Right atrium auricular region (tissue), 2 donors: ENCODE measurements at regions not wholly inside any gene's neighbourhood (a gene's known extent, or its start where the extent isn't known, plus 50 kb on each side); places are given as distances from the start of the nearest gene placed in this dataset.

Experiments
- DNase-seq: peaks from one replicate; pipeline ENCODE4 v3.0.0-alpha.2; 2019; ENCODE audit warnings: low spot score
- H3K27ac ChIP-seq, 2 donors: fragments of 200-600 bp; sonication (generic); 1 replicate in 1 of 2; 2 replicates in 1 of 2; pipeline ENCODE4 v1.5.1; 2016 to 2019
- H3K27me3 ChIP-seq, 2 donors: fragments of 200-600 bp; sonication (generic); one replicate each; pipeline versions ENCODE4 v1.5.1 to v1.6.0; 2017 to 2019
- H3K36me3 ChIP-seq: fragments of 200-600 bp; sonication (generic); one replicate; pipeline ENCODE4 v1.5.1; 2016
- H3K4me1 ChIP-seq, 2 donors: fragments of 200-600 bp; sonication (generic); one replicate each; pipeline versions ENCODE4 v1.5.1 to v1.6.0; 2017 to 2019
- H3K4me3 ChIP-seq, 2 donors: fragments of 200-600 bp; sonication (generic); 1 replicate in 1 of 2; 2 replicates in 1 of 2; pipeline ENCODE4 v1.5.1; 2017 to 2019; ENCODE audit warnings: mild to moderate bottlenecking in 1 of 2, moderate library complexity in 1 of 2
- H3K9me3 ChIP-seq, 2 donors: fragments of 200-600 bp; sonication (generic); one replicate each; pipeline ENCODE4 v1.5.1; 2019
- TF ChIP-seq, protein P1 (sequence below), 2 donors: fragments of 200-600 bp; sonication (generic); IDR thresholded peaks; one replicate each; pipeline ENCODE4 v1.5.1; 2019; ENCODE audit warnings: antibody characterized with exemption in 2 of 2

DNA sequence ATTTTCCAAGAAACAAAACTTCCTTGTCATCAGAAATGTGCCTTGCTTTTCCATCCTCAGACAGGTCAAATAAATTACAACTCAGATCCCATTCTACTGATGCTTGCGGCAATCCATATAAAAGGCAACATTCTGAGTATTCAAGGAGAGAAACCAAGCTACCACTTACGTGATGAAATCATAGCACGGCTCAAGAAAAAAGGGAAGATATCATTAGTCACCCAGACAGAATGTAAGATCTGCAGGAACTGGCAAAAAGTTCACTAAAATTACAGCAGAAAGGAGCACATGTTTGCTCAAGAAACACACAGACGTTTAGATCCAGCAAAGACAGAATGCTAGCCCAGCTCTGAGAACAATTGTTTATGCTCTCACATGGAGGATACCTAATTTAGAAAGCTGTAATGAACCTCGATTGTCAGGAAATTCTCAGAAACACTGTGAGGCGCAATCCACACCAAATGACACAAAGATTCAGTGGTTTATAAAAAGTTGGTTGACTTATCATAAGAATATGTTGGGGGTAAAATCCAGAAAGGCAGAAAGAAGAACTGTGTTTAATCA lies 304.2 kb downstream of the ADGRG6 start:
- Histone ChIP-seq H3K36me3 (no peaks in the 10 kb centered on the region), H3K27ac (no peak overlapping the region), H3K27me3 (no peaks in the 10 kb centered on the region), H3K9me3 (peaks cover 0 to 4% of the 10 kb centered on the region in 2 donors), H3K4me3 (no peak overlapping the region), H3K4me1 (no peaks in the 10 kb centered on the region)
- TF ChIP-seq, protein P1, sequence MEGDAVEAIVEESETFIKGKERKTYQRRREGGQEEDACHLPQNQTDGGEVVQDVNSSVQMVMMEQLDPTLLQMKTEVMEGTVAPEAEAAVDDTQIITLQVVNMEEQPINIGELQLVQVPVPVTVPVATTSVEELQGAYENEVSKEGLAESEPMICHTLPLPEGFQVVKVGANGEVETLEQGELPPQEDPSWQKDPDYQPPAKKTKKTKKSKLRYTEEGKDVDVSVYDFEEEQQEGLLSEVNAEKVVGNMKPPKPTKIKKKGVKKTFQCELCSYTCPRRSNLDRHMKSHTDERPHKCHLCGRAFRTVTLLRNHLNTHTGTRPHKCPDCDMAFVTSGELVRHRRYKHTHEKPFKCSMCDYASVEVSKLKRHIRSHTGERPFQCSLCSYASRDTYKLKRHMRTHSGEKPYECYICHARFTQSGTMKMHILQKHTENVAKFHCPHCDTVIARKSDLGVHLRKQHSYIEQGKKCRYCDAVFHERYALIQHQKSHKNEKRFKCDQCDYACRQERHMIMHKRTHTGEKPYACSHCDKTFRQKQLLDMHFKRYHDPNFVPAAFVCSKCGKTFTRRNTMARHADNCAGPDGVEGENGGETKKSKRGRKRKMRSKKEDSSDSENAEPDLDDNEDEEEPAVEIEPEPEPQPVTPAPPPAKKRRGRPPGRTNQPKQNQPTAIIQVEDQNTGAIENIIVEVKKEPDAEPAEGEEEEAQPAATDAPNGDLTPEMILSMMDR (IDR thresholded peaks at IDR 0.05) = no peak
- no peak for DNase-seq

DNA sequence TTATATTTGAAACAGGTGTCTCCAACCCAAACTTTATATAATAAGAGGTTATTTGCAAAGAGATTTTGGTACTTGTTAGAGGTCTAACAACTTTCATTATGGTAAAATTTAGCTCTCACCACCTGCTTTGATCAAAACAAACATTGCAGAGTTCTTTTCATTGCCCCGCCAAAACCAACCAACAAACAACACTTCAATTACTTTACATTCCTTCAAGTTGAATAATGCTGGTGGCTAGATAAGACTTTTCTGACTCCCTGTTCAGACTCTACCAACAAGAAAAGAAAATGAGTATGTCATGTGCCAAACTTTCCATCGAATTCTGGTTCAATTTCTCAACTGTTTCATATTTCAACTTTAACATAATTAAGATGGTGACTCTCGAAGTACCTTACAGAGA lies 311.1 kb downstream of the ADGRG6 start:
- no peaks in the 10 kb centered on the region for H3K4me1 ChIP-seq
- H3K27me3 ChIP-seq = no peaks in the 10 kb centered on the region
- no peak for DNase-seq
- H3K9me3 ChIP-seq = peaks cover 0 to 8% of the 10 kb centered on the region in 2 donors
- H3K36me3 ChIP-seq = no peaks in the 10 kb centered on the region
- TF ChIP-seq, protein P1 (IDR thresholded peaks at IDR 0.05) = no peak
- no peak overlapping the region for H3K27ac ChIP-seq
- H3K4me3 ChIP-seq = no peak overlapping the region

DNA sequence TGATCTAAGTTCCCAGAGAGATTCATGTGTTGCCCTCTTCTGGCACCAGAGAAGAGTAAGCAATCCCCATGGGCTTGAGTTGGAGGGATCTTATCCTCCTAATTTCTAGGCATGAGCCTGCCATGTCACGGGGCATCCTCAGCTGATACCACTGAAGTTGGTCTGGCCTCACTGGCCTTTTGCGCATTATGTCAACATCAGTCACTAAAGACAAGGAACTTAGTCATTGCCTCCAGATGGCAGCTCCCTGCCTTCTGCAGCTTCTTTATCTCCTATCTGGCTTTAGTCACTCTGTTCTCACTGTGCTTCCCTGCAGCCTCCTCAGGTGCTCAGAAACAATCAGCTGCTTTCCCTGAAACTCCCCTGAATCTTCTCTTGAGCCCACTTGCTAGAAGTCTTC lies 312.2 kb downstream of the ADGRG6 start:
- no peaks in the 10 kb centered on the region for H3K27me3 ChIP-seq
- no peaks in the 10 kb centered on the region for H3K36me3 ChIP-seq
- no peak overlapping the region for H3K4me3 ChIP-seq
- TF ChIP-seq, protein P1 (IDR thresholded peaks at IDR 0.05) = no peak
- H3K4me1 ChIP-seq = no peaks in the 10 kb centered on the region
- H3K27ac ChIP-seq = no peak overlapping the region
- peaks cover 0 to 8% of the 10 kb centered on the region in 2 donors for H3K9me3 ChIP-seq
- DNase-seq = no peak

DNA sequence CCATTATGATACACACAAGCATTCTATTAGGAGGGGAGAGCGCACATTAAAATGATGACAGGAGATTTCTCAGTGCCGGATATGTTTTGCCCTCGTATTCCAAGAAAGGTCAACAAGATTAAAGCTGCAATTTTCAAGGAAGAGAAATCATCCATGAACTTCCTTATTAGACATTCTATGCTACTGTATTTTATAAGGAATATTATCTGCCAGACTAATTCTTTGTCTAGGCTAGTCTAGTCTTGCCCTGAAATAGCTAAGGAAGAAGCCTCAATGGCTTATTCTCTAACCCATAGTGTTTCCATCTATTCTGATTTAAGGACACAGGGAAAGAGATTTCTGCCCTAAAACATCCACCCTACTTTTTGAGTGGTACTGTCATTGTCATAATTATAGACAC lies 315.4 kb downstream of the ADGRG6 start:
- Histone ChIP-seq H3K4me3 (no peak overlapping the region), H3K9me3 (peaks cover 0 to 3% of the 10 kb centered on the region in 2 donors), H3K36me3 (no peaks in the 10 kb centered on the region), H3K27ac (no peak overlapping the region), H3K4me1 (no peaks in the 10 kb centered on the region), H3K27me3 (no peaks in the 10 kb centered on the region)
- no peak for DNase-seq
- TF ChIP-seq, protein P1 (IDR thresholded peaks at IDR 0.05) = no peak

DNA sequence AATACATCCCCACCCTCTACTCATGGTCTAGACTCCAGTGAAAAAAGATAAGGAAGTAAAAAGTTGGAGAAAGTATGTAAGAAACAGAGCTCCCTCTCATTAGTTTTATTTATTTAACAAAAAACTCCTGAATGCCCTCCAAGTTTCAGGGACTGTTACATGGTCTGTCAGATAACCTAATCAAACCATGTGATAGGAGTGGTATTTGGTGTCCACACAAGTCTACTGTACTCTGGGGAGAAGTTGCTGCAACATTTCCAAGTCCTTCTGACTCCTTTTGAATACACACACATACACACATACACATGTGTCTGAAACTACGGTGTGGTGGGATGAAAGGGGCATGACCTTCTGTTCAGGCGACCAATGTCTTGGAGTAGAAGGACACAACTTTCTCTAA lies 320.0 kb downstream of the ADGRG6 start:
- H3K4me3 ChIP-seq = no peak overlapping the region
- no peak for DNase-seq
- TF ChIP-seq, protein P1 (IDR thresholded peaks at IDR 0.05) = no peak
- H3K36me3 ChIP-seq = no peaks in the 10 kb centered on the region
- H3K4me1 ChIP-seq = no peaks in the 10 kb centered on the region
- no peaks in the 10 kb centered on the region for H3K27me3 ChIP-seq
- H3K27ac ChIP-seq = no peak overlapping the region
- H3K9me3 ChIP-seq = no peaks in the 10 kb centered on the region
